ENCODE measurements at regions not wholly inside any gene's neighbourhood (a gene's known extent, or its start where the extent isn't known, plus 50 kb on each side); places are given as distances from the start of the nearest gene placed in this dataset.

DNA sequence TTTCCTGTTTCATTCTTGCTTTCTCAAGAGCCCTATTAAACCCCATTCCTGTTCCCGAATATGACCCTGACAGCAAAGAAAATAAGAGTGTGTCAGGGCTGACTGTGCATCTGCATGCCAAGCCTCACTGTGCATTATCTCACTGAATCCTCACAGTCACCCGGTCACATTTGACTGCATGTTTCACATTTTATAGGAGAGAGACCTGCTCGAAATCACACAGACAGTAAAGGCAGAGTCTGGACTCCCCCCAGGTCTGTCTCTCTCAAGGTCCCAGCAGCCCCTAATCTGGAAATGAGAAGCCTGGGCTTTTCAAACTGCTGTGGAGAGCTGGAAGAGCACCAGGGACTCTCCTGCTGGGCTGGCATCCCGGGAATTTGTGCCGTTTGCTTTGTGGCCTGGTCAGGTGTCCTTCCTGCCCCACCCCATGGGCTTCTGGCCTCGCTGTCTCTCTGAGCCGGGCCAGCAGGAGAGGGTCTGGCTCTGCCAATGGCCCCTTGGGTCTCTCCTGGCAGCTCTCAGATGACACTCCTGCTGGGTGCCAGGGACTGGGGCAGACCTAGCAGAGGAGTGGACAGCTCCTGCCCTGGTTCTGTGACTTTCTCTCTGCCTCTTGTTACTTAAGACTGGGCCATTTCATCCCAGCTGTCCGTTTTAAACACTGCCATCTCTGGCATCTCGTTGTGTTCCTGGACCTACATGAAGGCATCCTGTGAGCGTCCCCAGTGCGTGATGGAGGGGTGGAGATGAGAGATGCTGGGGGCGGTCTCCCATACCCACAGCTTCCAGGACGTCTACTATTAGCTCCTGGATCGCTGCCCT is 173.6 kb downstream of the ARHGAP12 start:
- Histone ChIP-seq H3K4me1 (ENCODE audit: control insufficient read depth in 4 of 4, insufficient read depth in 4 of 4, low read length in 3 of 4) (peaks cover 3 to 35% (median 23%) of the 10 kb centered on the region in 4 donors), H3K9ac (ENCODE audit: low read depth in 1 of 2, low read length in 2 of 2) (no peak overlapping the region), H3K4me3 (ENCODE audit: low read depth in 1 of 3, low read length in 3 of 3) (no peak overlapping the region), H3K9me3 (ENCODE audit: control insufficient read depth in 4 of 4, low read length in 3 of 4) (no peaks in the 10 kb centered on the region), H3K27ac (ENCODE audit: low read depth in 1 of 2, low read length in 2 of 2) (peak overlapping the region; percentile 15 to 56), H3K27me3 (ENCODE audit: control insufficient read depth in 4 of 4, insufficient read depth in 4 of 4, low read length in 3 of 4) (no peaks in the 10 kb centered on the region), H3K36me3 (ENCODE audit: control insufficient read depth in 4 of 4, insufficient read depth in 3 of 4, low read depth in 1 of 4, low read length in 3 of 4) (no peaks in the 10 kb centered on the region)
- DNase-seq (ENCODE audit: low spot score): no peak
- TF ChIP-seq RAD21 (IDR thresholded peaks at IDR 0.05) (peak in 1 of 2 donors; percentile 6), HNF4G (IDR thresholded peaks at IDR 0.05) (no peak), YY1 (IDR thresholded peaks at IDR 0.05) (peak; percentile 28), SP1 (IDR thresholded peaks at IDR 0.05) (peak; percentile 14), HNF4A (conservative IDR thresholded peaks at IDR 0.05) (peak in 1 of 2 donors; percentile 24)
- TF ChIP-seq, protein P1, sequence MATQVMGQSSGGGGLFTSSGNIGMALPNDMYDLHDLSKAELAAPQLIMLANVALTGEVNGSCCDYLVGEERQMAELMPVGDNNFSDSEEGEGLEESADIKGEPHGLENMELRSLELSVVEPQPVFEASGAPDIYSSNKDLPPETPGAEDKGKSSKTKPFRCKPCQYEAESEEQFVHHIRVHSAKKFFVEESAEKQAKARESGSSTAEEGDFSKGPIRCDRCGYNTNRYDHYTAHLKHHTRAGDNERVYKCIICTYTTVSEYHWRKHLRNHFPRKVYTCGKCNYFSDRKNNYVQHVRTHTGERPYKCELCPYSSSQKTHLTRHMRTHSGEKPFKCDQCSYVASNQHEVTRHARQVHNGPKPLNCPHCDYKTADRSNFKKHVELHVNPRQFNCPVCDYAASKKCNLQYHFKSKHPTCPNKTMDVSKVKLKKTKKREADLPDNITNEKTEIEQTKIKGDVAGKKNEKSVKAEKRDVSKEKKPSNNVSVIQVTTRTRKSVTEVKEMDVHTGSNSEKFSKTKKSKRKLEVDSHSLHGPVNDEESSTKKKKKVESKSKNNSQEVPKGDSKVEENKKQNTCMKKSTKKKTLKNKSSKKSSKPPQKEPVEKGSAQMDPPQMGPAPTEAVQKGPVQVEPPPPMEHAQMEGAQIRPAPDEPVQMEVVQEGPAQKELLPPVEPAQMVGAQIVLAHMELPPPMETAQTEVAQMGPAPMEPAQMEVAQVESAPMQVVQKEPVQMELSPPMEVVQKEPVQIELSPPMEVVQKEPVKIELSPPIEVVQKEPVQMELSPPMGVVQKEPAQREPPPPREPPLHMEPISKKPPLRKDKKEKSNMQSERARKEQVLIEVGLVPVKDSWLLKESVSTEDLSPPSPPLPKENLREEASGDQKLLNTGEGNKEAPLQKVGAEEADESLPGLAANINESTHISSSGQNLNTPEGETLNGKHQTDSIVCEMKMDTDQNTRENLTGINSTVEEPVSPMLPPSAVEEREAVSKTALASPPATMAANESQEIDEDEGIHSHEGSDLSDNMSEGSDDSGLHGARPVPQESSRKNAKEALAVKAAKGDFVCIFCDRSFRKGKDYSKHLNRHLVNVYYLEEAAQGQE (IDR thresholded peaks at IDR 0.05): peak; percentile 27
- TF ChIP-seq, protein P2, sequence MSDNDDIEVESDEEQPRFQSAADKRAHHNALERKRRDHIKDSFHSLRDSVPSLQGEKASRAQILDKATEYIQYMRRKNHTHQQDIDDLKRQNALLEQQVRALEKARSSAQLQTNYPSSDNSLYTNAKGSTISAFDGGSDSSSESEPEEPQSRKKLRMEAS (IDR thresholded peaks at IDR 0.05): no peak
- 52% methylated on average over 14 of the region's 14 CpGs for WGBS

DNA sequence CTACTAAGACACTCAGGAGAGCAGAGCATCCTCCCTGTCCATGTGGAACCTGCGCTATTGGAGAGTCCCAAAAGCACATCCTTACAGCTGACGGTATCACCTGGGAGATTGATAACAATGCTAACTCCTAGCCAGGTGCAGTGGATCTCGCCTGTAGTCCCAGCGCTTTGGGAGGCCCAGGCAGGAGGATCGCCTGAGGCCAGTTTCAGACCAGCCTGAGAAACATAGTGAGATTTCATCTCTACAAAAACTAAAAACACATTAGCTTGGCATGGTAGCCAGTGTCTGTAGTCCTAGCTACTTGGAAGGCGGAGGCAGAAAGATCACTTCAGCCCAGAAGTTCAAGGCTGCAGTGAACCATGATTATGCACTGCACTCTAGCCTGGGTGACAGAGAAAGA is 174.9 kb downstream of the ARHGAP12 start:
- Histone ChIP-seq H3K27me3 (ENCODE audit: control insufficient read depth in 4 of 4, insufficient read depth in 4 of 4, low read length in 3 of 4) (no peaks in the 10 kb centered on the region), H3K9me3 (ENCODE audit: control insufficient read depth in 4 of 4, low read length in 3 of 4) (no peaks in the 10 kb centered on the region), H3K4me1 (ENCODE audit: control insufficient read depth in 4 of 4, insufficient read depth in 4 of 4, low read length in 3 of 4) (peaks cover 6 to 35% (median 23%) of the 10 kb centered on the region in 4 donors), H3K4me3 (ENCODE audit: low read depth in 1 of 3, low read length in 3 of 3) (no peak overlapping the region), H3K36me3 (ENCODE audit: control insufficient read depth in 4 of 4, insufficient read depth in 3 of 4, low read depth in 1 of 4, low read length in 3 of 4) (no peaks in the 10 kb centered on the region), H3K9ac (ENCODE audit: low read depth in 1 of 2, low read length in 2 of 2) (no peak overlapping the region), H3K27ac (ENCODE audit: low read depth in 1 of 2, low read length in 2 of 2) (no peak overlapping the region)
- WGBS: 97% methylated on average over 6 of the region's 6 CpGs
- no peak for TF ChIP-seq GABPA (IDR thresholded peaks at IDR 0.05 in 1 of 2, conservative IDR thresholded peaks at IDR 0.05 in 1 of 2)
- no peak for TF ChIP-seq JUND (IDR thresholded peaks at IDR 0.05)
- TF ChIP-seq FOXA2 (IDR thresholded peaks at IDR 0.05): no peak
- TF ChIP-seq, protein P3, sequence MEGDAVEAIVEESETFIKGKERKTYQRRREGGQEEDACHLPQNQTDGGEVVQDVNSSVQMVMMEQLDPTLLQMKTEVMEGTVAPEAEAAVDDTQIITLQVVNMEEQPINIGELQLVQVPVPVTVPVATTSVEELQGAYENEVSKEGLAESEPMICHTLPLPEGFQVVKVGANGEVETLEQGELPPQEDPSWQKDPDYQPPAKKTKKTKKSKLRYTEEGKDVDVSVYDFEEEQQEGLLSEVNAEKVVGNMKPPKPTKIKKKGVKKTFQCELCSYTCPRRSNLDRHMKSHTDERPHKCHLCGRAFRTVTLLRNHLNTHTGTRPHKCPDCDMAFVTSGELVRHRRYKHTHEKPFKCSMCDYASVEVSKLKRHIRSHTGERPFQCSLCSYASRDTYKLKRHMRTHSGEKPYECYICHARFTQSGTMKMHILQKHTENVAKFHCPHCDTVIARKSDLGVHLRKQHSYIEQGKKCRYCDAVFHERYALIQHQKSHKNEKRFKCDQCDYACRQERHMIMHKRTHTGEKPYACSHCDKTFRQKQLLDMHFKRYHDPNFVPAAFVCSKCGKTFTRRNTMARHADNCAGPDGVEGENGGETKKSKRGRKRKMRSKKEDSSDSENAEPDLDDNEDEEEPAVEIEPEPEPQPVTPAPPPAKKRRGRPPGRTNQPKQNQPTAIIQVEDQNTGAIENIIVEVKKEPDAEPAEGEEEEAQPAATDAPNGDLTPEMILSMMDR (IDR thresholded peaks at IDR 0.05; ENCODE audit: low read depth, low read length, missing input control): no peak
- TF ChIP-seq, protein P4, sequence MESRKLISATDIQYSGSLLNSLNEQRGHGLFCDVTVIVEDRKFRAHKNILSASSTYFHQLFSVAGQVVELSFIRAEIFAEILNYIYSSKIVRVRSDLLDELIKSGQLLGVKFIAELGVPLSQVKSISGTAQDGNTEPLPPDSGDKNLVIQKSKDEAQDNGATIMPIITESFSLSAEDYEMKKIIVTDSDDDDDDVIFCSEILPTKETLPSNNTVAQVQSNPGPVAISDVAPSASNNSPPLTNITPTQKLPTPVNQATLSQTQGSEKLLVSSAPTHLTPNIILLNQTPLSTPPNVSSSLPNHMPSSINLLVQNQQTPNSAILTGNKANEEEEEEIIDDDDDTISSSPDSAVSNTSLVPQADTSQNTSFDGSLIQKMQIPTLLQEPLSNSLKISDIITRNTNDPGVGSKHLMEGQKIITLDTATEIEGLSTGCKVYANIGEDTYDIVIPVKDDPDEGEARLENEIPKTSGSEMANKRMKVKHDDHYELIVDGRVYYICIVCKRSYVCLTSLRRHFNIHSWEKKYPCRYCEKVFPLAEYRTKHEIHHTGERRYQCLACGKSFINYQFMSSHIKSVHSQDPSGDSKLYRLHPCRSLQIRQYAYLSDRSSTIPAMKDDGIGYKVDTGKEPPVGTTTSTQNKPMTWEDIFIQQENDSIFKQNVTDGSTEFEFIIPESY (IDR thresholded peaks at IDR 0.05): no peak
- no peak for TF ChIP-seq HNF4G (IDR thresholded peaks at IDR 0.05)
- TF ChIP-seq, protein P1 (IDR thresholded peaks at IDR 0.05): no peak
- TF ChIP-seq NR2F2 (IDR thresholded peaks at IDR 0.05): no peak
- no peak for TF ChIP-seq HNF4A (conservative IDR thresholded peaks at IDR 0.05)
- TF ChIP-seq, protein P2 (IDR thresholded peaks at IDR 0.05): no peak
- no peak for TF ChIP-seq RXRA (IDR thresholded peaks at IDR 0.05)
- TF ChIP-seq, protein P5, sequence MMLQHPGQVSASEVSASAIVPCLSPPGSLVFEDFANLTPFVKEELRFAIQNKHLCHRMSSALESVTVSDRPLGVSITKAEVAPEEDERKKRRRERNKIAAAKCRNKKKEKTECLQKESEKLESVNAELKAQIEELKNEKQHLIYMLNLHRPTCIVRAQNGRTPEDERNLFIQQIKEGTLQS (IDR thresholded peaks at IDR 0.05): no peak
- TF ChIP-seq YY1 (IDR thresholded peaks at IDR 0.05): no peak
- TF ChIP-seq FOXA1 (IDR thresholded peaks at IDR 0.05): no peak
- TF ChIP-seq RAD21 (IDR thresholded peaks at IDR 0.05): no peak
- DNase-seq (ENCODE audit: low spot score): no peak
